NCI-H345 treated with DMSO at 0.1 percent for 48 hours (cell line): ENCODE measurements at regions not wholly inside any gene's neighbourhood (a gene's known extent, or its start where the extent isn't known, plus 50 kb on each side); places are given as distances from the start of the nearest gene placed in this dataset.
A peak's percentile ranks its signal among the peaks of the same experiment; 100 is the strongest.

ENCODE experiments used
- DNase-seq: peaks from one replicate; lab custom pipeline; 2025; ENCODE audit not compliant: unreplicated experiment; lab: John Stamatoyannopoulos, UW

DNA sequence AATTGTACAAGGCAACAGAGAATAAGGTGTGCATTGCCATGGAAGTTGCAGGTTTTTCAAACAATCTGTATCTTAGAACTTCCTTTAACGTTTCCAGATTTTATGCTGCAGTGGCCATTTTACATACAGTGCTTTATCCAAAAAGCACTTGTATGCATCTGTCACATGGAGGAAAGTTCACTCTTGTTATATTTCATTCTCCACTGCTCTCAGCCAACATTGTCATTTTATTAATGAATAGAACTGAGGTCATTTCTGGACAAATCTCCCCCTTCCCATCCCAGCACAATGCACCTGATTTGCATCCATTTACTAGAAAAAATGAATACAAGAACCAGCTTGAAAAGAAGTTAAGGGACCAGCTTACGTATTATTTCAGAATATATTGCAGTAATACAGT is 342.0 kb downstream of the USP25 start:
- no peak for DNase-seq

DNA sequence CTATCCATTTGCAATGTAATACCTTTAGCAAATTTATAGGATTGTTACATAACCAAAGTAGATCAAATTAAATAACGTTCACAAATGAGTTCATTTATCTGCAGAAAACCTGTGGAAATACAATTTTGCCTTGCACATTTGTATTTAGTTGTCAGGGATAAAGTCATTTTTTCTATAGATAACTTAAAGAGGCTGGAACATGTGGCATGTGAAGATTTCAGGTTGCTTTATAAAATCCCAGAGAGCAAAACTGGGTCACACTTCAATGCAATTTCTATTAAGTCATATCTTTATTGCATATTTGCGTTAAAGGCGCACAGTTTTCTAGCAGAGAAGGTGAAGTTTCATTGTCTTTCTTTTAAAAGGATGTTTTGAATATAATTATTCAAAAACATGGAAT is 342.4 kb downstream of the USP25 start:
- no peak for DNase-seq

DNA sequence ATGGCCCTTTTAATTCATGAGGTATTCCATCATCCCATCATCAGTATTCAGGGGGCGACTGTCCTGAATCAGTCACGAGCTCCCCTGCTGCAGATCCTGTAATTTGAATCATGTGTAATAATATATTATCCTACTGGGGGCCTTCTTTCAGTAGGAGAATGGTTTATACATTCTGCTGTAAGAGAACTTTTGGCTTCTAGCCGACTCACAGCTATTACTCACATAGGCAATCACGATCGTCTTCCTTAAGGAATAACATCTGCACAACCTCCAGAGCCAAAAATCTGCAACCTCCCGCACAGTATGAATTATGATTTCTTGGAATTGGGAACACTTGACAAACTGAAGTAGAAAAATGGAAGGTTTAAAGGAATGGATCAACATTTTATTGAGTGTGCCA is 343.0 kb downstream of the USP25 start:
- DNase-seq: no peak

DNA sequence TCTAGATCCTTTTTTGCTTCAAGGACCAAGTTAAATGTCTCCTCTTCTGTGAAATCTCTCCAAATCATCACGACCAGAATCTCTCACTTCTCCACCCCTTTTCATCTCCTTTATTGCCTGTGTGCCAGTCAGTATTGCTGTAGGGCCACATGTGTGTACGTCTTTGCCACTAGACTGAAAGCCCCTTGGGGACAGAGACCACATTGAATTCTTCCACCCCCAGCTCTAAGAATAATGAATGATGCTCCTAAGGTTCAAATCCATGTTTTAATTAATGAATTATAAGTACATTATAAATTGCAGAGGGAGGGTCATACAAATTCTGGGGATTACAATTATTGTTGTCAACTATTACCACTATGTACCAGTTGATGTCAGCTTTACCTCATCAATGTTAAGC is 343.8 kb downstream of the USP25 start:
- DNase-seq: no peak

DNA sequence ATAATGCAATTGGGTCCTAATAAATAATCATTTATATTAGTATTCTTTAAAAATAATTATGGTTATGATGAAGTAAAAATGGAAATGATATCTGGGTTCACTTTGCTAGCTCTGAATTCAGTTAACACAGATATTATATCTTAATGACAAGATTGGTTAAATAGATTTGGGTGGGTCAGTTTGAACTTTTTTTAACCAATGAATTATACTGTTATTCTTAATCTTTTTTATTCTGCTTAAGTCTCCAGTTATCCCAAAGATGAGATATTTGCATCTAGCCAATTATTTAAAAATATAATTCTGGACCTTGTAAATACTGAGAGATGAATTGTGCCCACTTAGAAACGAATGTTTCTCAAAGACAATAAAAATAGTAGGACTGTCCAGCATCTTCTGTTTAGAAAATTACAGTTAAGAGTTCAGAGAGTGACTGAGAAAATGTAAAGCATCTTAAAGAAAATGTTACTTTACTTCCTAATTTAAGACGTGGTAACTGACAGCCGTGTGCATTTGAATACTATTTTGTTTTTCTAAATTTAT is 345.2 kb downstream of the USP25 start:
- DNase-seq: no peak

DNA sequence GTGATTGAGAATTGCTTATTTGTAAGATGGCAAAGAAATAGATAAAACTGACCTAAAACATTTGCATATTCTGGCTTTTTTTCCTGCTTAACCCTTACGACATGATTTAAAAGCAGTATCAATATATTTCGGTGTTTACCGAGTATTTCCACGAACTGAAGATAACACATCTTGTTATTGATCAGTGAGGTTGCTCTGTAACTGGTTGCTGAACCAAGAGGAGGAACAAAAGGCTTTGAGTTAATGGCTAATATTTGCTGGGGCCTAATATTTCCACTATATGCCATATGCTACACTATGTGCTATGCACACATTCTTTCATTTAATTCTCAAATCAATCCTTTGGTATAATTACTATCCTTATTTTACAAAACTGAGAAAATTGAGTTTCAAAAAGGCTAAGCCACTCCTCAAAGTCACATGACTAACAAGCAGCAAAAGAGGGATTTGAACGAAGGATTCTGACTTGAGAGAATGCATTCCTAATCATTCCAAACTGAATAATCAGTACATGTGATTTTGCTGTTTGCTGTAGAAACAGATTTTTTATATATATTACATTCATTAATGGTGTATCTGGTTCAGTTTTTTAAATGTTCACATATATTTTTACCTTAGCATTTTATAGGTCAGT is 346.0 kb downstream of the USP25 start:
- no peak for DNase-seq

DNA sequence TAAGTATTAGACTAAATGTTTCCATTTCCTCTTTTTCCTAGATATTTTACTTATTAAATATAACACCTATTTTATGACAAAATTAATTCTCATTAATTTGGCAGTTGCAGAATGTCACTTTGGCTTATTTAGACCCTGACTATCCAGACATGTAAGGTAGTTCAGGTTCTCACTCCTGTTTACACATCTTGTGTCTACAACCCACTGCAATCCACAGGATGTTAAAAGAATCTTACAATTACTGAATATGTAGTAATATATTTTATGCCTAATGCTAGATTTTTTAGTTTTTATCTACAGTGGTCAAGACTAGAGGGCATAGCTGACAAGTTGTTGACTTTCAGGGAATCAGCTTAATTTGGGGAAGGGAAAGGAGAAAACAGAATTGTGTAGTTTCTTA is 346.7 kb downstream of the USP25 start:
- DNase-seq: no peak

DNA sequence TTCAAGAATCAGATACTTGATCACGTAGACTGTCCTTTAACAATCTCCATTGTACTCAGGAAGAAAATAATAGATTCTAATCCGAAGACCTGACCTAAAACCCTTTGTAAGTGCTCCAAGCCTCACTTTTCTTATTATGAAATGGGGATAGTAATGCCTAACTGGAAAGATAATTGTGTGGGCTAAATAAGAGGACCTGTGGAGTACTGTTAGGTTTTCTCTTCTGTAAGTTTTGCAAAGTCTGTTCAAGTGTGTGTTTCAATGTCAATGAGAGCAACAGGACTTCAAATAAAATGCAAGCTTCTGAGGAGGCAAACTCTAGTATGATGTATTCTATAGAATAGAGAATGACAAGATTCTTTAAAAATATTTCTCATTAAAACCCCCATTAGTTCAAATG is 348.6 kb downstream of the USP25 start:
- no peak for DNase-seq

DNA sequence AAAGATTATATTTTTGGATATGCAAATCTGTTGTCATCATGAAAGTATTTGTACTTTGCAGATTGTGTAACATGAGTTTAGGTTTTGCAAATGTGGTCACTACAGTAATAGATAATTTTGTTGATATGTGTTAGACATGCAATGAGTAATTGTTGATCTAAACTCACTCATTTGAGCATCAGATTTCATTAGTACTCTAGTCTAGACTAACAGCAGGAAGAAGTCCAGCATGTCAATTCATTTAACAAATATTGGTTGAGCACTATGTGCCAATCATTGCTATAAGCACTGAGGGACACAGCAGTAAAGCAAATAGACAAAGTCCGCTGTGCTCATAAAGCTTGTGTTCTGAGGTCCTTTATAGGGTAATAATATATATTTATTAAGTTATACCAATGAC is 350.0 kb downstream of the USP25 start:
- DNase-seq: no peak

DNA sequence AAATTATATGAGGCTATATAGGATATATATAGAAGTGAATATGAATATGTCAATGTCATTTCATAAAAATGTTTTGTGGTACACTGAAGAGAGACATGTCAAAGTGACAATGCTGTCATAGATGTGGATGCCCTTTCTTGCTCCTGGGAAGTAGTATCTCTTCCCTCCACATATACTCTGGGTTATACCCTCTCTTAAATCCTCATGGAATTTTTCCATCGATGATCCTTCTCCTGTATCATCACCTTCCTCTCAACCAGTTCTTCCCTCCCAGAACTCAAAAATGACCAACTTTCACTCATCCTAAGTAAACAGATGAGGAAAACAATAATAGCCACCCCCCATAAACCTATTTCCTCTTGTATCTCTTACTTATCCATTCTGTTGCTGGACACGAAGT is 351.5 kb downstream of the USP25 start:
- no peak for DNase-seq

DNA sequence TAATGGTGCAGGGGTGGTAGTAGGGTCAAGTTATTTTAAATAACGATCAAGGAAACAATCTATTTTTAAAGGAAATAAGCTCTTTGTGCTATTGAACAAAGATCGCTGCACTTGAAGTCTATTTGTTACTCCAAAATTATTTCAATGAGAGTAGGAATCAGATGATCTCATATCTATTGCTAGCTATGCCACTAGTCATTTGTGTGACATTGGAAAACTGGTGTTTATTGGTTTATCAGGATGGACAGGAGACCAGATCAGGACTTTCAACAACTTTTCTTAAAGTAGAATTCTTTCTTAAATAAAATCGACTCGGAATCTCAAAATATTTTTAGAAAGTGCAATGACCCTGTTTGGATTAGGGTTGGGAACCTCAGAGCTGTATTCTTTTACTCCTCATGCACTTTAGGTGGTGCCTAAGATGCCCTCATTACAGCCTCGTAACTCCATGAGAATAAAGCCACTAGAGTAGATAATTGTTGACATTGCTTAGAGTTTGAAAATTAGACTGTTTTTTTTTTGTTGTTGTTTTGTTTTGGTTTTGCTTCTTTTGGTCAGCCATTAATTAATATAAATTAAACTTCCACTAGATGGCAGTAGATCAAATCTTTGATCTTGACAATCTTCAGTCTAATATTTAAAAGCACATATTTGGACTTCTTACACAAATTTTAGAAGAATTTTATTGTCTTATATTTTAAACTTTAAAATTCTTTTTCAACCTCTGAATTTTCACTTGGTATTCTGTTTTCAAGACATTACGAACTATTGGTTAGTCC is 352.4 kb downstream of the USP25 start:
- peak; percentile 18 for DNase-seq

DNA sequence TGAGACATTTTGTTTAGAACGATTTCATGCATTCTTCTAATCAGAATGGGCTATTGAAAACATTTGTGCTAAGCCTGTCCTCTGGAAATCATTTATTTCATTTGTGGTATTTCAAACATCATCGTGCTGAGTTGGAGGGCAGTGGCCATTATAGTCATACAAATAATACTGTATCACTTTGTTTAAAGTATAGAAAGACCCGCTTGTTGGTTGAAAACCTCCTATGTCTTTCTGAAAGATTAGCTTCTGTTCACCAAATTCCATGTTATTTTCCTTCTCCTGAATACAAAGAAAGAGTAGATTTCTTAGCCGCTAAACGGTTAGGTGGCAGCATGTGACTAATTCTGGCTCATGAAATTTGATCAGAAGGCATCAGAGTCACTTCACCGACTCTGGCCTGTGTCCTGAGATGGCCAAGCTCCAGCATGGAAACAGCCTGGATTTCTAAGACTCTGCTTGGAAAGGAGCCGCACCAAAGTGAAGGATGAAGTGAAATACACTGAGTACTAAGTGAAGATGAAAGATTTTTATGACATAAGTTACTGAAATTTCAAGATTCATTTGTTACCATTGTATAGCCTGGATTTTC is 355.1 kb downstream of the USP25 start:
- DNase-seq: no peak

DNA sequence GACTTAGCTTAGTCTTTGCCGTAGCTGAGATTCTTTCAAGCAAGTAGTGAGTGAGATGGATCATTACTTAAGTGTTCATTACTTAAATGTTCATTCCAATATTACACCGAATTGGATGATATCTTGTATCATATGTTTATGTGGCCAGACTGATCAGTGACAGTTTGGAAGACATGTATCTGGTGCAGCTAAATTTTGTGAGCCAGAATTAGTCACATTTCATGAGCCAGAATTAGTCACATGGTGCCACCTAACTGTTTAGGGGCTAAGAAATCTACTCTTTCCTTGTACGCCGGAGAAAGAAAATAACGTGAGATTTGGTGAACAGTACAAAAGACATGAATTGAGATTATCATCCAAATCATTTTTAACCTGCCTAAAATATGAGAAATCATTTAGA is 355.6 kb downstream of the USP25 start:
- DNase-seq: no peak

DNA sequence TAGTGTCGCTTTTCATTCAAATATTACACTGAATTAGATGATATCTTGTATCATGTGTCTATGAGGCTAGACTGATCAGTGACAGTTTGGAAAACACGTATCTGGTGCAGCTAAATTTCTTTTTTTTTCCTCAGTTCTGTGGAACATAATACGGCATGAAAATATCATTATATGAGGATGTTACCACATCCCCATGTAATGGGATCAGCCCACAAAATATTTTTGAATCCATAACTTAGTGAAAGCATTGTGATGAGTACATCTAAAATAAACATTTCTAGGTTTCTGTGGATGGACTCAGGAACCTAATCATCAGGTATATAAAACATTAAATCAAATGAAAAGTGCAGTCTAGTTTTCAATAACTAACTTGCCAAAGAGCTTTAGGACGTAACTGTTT is 356.3 kb downstream of the USP25 start:
- no peak for DNase-seq

DNA sequence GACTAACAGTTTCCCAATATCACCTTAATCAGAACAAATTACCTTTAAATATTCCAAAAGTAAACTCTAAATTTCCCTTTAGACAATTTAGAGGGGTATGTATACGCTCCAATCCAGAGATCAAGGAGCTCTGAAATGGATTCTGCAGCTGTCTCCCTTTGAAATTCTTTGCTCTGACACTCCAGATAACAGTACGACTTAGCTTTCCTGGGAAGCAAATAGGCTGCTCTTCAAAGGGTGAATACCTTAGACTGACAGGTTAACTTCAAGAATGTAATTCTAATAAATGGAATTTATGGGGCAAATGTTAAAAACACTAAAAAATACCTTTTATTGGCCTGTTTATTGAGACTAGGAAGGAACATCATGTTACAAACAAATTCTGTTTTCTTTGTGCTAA is 357.2 kb downstream of the USP25 start:
- no peak for DNase-seq

DNA sequence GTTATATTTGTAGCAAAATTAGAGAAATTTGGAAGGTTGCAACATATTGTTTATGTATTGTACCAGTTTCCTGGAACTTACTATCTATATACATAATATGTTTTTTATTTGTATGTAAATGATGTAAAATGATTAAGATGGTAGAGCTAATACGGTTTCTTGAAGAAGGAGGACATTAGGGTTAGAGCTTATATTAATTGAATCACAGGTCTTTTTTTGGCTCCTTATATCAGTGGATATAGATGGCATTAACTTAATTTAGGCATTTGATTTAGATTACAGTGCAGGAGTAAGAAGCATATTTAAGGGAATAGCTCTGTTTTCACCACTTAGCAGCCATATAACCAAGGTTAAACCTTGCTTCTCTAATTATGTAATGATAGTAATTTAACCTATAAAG is 357.7 kb downstream of the USP25 start:
- no peak for DNase-seq

DNA sequence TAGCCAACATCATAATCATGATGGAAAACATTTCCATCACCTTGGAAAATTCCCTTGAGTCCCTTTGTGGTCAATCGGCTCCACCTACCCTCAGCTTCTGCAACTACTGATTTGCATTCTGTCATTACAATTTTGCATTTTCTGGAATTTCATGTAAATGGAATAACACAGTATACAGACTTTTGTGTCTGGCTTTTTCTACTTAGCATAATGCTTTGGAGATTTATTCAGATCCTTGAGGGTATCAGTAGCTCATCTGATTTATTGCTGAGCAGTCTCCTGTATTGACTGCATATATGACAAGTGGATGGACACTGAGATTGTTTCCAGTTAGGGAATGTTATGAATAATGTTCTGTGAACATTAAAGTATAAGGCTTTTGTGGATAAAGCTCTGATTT is 358.3 kb downstream of the USP25 start:
- no peak for DNase-seq

DNA sequence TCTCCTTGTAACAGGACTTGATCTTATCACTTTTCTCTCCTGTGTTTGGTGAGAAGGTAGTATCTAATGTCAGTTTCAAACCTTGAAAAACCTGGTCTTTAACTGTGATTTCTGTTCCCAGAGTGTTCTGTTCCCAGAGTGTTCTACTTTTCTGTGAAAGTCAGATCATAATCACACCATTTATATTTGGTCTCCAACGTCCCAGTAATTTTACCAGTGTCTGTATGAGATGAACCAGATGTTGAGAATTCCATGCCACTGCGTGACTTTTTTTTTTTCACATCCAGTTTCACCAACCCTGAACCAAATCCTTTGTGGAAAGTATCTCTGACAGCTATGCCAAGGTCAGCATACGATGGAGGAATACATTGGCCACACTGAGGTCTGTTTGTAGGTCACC is 365.2 kb downstream of the USP25 start:
- DNase-seq: no peak

DNA sequence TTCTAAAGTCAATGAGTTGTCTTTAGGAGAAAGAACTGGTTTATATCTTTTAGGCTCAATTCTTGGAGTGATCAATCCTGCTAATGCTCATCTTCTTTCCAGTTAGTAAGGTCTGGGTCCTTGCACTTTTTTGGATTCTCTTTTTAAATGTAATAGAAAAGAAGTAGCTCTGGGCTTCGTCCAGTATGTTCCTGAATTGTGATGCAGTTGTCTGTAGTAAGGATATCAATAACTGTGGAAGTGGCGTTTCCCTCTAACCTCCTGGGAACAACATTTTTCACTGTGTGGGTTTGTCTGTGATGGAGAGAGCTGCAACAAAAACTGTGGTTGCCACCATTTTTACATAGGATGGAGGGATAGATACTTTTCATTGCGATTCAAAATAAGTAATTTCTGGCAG is 367.2 kb downstream of the USP25 start:
- DNase-seq: no peak

DNA sequence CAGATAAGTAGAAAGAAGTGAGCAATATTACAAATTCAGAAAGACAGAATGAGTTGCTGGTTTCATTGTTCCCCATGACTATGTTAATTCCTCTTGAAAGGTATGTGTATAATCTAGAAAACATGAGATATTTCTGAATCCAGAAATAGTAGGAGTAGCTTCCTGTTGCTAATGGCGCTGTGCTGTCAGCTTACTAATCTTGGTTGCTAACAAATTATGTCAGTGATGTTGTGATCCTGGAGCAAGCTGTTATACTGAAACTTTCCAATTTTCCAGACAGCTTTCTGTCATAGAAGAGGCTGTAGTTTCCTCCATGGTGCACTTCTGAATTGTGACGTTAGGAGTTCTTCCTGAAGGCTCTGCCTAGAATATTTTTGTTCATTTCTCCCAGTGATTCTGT is 372.3 kb downstream of the USP25 start:
- DNase-seq: no peak

DNA sequence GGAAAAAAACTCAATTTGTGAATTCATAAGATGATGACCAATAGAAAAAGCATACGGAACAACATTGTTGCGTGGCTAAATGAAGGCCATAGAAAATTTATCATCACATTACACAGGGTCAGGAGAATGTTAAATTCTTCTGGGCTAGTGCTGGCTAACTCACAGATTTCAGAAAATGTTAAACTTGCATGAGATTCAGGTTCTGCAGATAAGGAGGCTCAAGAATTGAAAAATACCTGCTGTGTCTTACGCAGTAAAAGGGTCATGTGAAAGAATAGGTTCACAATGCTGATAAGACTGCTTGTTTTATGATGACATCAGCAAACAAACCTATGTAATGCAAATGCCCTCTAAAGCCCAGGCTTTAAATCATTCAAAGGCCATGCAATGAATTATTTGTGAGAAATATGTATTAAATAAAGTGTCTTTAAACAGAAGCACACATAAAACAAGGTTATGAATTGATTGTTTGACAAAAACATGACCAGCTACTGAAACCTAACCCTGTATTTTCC is 378.8 kb downstream of the USP25 start:
- DNase-seq: no peak

DNA sequence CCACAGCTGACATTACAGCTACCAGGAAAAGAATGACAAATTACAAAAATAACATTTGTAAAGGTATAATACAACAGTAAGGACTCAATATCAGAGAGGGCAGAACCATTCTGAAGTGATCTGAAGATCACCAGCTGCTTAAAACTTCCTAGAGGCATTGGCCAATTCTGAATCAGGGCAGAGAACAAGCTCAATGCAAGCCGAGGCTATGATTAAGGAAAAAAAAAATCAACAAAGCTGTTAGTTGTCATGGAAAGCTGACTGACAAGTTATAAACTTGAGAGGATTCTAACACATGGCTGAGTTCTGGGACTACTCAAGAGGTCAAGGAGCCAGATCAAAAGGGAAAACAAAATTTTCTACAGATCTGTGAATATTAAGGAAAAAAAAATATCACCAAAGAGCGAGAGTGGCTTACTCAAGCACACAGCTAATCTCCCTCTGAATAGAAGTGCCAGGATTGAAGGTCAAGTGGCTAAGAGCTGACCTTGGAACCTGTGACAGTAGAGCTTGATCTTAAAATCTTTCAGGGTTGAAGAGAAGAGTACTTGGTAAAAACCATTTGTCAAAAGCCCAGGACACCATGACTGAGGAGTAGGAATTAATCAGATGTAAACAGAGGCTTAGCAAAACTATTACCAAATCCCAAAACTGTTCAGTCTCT is 383.4 kb downstream of the USP25 start:
- no peak for DNase-seq
